SKM-1 (cell line): ENCODE measurements at regions not wholly inside any gene's neighbourhood (a gene's known extent, or its start where the extent isn't known, plus 50 kb on each side); places are given as distances from the start of the nearest gene placed in this dataset.
"Not testable (repeated sequence)": the region's sequence is repeated elsewhere in the genome, so short reads cannot be mapped to it uniquely, and the experiment has no call there.

Experiments used
- DNase-seq: peaks from one replicate; lab custom pipeline; 2025; ENCODE audit not compliant: unreplicated experiment; lab: John Stamatoyannopoulos, UW

- DNase-seq, result no peak
These were observed 92.2 kb upstream of the H2AZ1 start for GRCh38 chr4:100042235-100042634.

GRCh38 chr4:100041646-100042045 lies 91.6 kb upstream of the H2AZ1 start:
- no peak for DNase-seq

DNA sequence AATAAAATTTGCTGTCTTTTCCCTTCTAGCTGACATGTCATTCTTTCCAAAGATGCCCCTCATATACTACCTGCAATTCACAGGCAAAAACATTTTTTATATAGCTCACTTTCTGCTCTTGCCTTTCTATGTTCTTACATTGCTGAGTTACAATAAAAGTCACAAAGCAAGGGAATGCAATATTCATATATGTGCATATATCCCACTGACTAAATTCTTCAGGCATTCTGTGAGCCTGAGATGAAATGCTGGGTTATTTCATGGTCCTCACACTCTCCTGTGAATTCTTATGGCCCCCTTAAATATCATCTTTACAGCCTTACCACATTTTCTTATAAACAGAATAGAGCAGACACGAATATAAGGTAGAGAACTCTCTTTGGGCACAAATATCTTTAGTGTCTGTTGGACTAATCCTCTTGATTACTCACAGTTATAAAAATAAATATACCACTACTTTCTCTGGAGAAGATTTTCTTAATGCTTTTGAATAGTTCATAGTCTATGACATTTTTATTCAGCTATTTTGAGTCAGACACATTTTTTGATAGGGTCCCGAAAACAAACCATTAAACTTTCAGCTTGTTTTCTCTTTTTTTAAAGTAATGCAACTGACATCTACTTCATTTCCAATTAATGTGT lies 84.1 kb upstream of the H2AZ1 start:
- no peak for DNase-seq

GRCh38 chr4:100026066-100026465 lies 76.0 kb upstream of the H2AZ1 start:
- DNase-seq, result no peak

- DNase-seq, result no peak
These were observed 73.7 kb upstream of the H2AZ1 start for GRCh38 chr4:100023800-100024199.

- no peak for DNase-seq
These were observed 72.7 kb upstream of the H2AZ1 start for GRCh38 chr4:100022792-100023222.

DNA sequence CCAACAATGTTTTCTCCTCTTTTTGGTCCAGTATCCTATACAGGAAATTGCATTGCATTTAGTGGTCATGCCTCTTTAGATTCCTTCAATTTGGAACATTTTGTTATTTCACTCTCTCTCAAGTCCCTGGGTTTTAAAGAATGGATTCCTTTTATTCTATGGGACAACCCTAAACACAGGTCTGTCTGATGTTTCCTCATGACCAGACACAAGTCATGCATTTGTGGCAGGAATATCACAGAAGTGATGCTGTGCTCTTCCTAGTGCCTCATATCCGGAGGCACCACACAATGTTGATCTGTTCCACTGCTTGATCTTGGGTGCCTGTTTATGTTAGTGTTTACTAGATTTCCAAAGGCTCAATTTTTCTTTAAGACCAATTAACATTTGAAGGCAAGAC lies 69.7 kb upstream of the H2AZ1 start:
- no peak for DNase-seq

- DNase-seq, result no peak
These were observed 67.7 kb upstream of the H2AZ1 start for GRCh38 chr4:100017637-100018310.

DNA sequence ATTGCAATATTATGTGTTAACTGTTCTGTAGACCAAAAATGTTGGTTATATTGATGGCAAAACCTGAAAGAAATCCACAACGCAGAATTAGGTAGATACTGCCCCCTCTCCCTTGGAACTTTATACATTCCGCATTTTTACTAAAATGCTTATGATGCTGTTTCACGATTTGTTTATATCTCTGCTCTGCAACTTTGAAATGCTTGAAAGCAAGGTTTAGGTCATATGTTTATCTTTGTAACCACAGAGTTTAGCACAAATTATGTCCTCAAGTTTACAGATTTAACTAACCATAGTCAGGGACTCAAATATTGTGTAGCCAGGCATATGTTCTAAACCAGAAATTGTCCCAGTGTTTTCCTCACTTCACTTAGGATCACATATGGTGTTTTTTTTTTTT lies 66.1 kb upstream of the H2AZ1 start:
- DNase-seq, result no peak

GRCh38 chr4:100014616-100015015 lies 64.5 kb upstream of the H2AZ1 start:
- no peak for DNase-seq

GRCh38 chr4:100009490-100009889 lies 59.4 kb upstream of the H2AZ1 start:
- DNase-seq, result no peak

GRCh38 chr4:100008048-100008447 lies 58.0 kb upstream of the H2AZ1 start:
- DNase-seq, result no peak

DNA sequence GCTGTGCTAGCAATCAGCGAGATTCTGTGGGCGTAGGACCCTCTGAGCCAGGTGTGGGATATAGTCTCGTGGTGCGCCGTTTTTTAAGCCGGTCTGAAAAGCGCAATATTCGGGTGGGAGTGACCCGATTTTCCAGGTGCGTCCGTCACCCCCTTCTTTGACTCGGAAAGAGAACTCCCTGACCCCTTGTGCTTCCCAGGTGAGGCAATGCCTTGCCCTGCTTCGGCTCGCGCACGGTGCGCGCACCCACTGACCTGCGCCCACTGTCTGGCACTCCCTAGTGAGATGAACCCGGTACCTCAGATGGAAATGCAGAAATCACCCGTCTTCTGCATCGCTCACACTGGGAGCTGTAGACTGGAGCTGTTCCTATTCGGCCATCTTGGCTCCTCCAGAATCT lies 56.1 kb upstream of the H2AZ1 start:
- not testable (repeated sequence) for DNase-seq
